ENCODE measurements at regions not wholly inside any gene's neighbourhood (a gene's known extent, or its start where the extent isn't known, plus 50 kb on each side); places are given as distances from the start of the nearest gene placed in this dataset.

GRCh38 chr16:62720651-62721050 is 684.4 kb upstream of the CDH8 start:
- no peak overlapping the region for H3K4me3 ChIP-seq (ENCODE audit: low read length)
- H3K36me3 ChIP-seq (ENCODE audit: control insufficient read depth, low read length) = no peaks in the 10 kb centered on the region
- TF ChIP-seq CTCF (IDR thresholded peaks at IDR 0.05; ENCODE audit: low read depth, low read length, poor library complexity, severe bottlenecking) = no peak
- no peak for TF ChIP-seq EZH2phosphoT487 (IDR thresholded peaks at IDR 0.05; ENCODE audit: borderline replicate concordance, low read length)
- peaks cover 1% of the 10 kb centered on the region; the same call in 1 of the 2 replicates for H3K9me3 ChIP-seq (ENCODE audit: control insufficient read depth, insufficient read depth, low read length)
- no peak overlapping the region for H3K4me2 ChIP-seq (ENCODE audit: low read length)
- no peaks in the 10 kb centered on the region for H3K4me1 ChIP-seq (ENCODE audit: control insufficient read depth, low read length)
- H4K20me1 ChIP-seq (ENCODE audit: control insufficient read depth, insufficient read depth, low read depth, low read length) = no peaks in the 10 kb centered on the region
- no peaks in the 10 kb centered on the region for H3K79me2 ChIP-seq (ENCODE audit: control insufficient read depth, low read length)
- no peak overlapping the region for H3K27ac ChIP-seq (ENCODE audit: low read depth, low read length)
- H3K9me2 ChIP-seq (replicated peaks; ENCODE audit: control insufficient read depth, low read length) = no peaks in the 10 kb centered on the region
- H3K27me3 ChIP-seq (ENCODE audit: control insufficient read depth, low read length) = no peaks in the 10 kb centered on the region
- no peaks in the 10 kb centered on the region for H3F3A ChIP-seq (ENCODE audit: control insufficient read depth, insufficient read depth)

- H3K9me3 ChIP-seq (ENCODE audit: control insufficient read depth, insufficient read depth, low read length) = no peaks in the 10 kb centered on the region
- H3K9me2 ChIP-seq (replicated peaks; ENCODE audit: control insufficient read depth, low read length) = no peaks in the 10 kb centered on the region
- H3K4me2 ChIP-seq (ENCODE audit: low read length) = no peak overlapping the region
- H3K79me2 ChIP-seq (ENCODE audit: control insufficient read depth, low read length) = no peaks in the 10 kb centered on the region
- H4K20me1 ChIP-seq (ENCODE audit: control insufficient read depth, insufficient read depth, low read depth, low read length) = no peaks in the 10 kb centered on the region
- no peaks in the 10 kb centered on the region for H3K4me1 ChIP-seq (ENCODE audit: control insufficient read depth, low read length)
- no peak for TF ChIP-seq CTCF (IDR thresholded peaks at IDR 0.05; ENCODE audit: low read depth, low read length, poor library complexity, severe bottlenecking)
- TF ChIP-seq EZH2phosphoT487 (IDR thresholded peaks at IDR 0.05; ENCODE audit: borderline replicate concordance, low read length) = no peak
- no peak overlapping the region for H3K27ac ChIP-seq (ENCODE audit: low read depth, low read length)
- H3K36me3 ChIP-seq (ENCODE audit: control insufficient read depth, low read length) = no peaks in the 10 kb centered on the region
- H3F3A ChIP-seq (ENCODE audit: control insufficient read depth, insufficient read depth) = no peaks in the 10 kb centered on the region
- no peak overlapping the region for H3K4me3 ChIP-seq (ENCODE audit: low read length)
- H3K27me3 ChIP-seq (ENCODE audit: control insufficient read depth, low read length) = no peaks in the 10 kb centered on the region
Measured at GRCh38 chr16:62717026-62717425, 680.8 kb upstream of the CDH8 start.

- H4K20me1 ChIP-seq (ENCODE audit: control insufficient read depth, insufficient read depth, low read depth, low read length) = no peaks in the 10 kb centered on the region
- no peaks in the 10 kb centered on the region for H3K79me2 ChIP-seq (ENCODE audit: control insufficient read depth, low read length)
- H3K9me3 ChIP-seq (ENCODE audit: control insufficient read depth, insufficient read depth, low read length) = no peaks in the 10 kb centered on the region
- H3K4me1 ChIP-seq (ENCODE audit: control insufficient read depth, low read length) = no peaks in the 10 kb centered on the region
- H3K27me3 ChIP-seq (ENCODE audit: control insufficient read depth, low read length) = no peaks in the 10 kb centered on the region
- no peaks in the 10 kb centered on the region for H3K9me2 ChIP-seq (replicated peaks; ENCODE audit: control insufficient read depth, low read length)
- no peak overlapping the region for H3K4me3 ChIP-seq (ENCODE audit: low read length)
- no peaks in the 10 kb centered on the region for H3K36me3 ChIP-seq (ENCODE audit: control insufficient read depth, low read length)
- H3K4me2 ChIP-seq (ENCODE audit: low read length) = no peak overlapping the region
- no peak for TF ChIP-seq CTCF (IDR thresholded peaks at IDR 0.05; ENCODE audit: low read depth, low read length, poor library complexity, severe bottlenecking)
- no peak for TF ChIP-seq EZH2phosphoT487 (IDR thresholded peaks at IDR 0.05; ENCODE audit: borderline replicate concordance, low read length)
- no peaks in the 10 kb centered on the region for H3F3A ChIP-seq (ENCODE audit: control insufficient read depth, insufficient read depth)
- no peak overlapping the region for H3K27ac ChIP-seq (ENCODE audit: low read depth, low read length)
Measured at GRCh38 chr16:62715701-62716100, 679.5 kb upstream of the CDH8 start.

- no peaks in the 10 kb centered on the region for H3K79me2 ChIP-seq (ENCODE audit: control insufficient read depth, low read length)
- no peaks in the 10 kb centered on the region for H3K27me3 ChIP-seq (ENCODE audit: control insufficient read depth, low read length)
- H3K4me2 ChIP-seq (ENCODE audit: low read length) = no peak overlapping the region
- H3K9me3 ChIP-seq (ENCODE audit: control insufficient read depth, insufficient read depth, low read length) = no peaks in the 10 kb centered on the region
- H3K4me1 ChIP-seq (ENCODE audit: control insufficient read depth, low read length) = no peaks in the 10 kb centered on the region
- TF ChIP-seq EZH2phosphoT487 (IDR thresholded peaks at IDR 0.05; ENCODE audit: borderline replicate concordance, low read length) (no peak), CTCF (IDR thresholded peaks at IDR 0.05; ENCODE audit: low read depth, low read length, poor library complexity, severe bottlenecking) (no peak)
- no peaks in the 10 kb centered on the region for H3K36me3 ChIP-seq (ENCODE audit: control insufficient read depth, low read length)
- no peaks in the 10 kb centered on the region for H4K20me1 ChIP-seq (ENCODE audit: control insufficient read depth, insufficient read depth, low read depth, low read length)
- H3K9me2 ChIP-seq (replicated peaks; ENCODE audit: control insufficient read depth, low read length) = no peaks in the 10 kb centered on the region
- no peak overlapping the region for H3K4me3 ChIP-seq (ENCODE audit: low read length)
- no peak overlapping the region for H3K27ac ChIP-seq (ENCODE audit: low read depth, low read length)
- H3F3A ChIP-seq (ENCODE audit: control insufficient read depth, insufficient read depth) = no peaks in the 10 kb centered on the region
Measured at GRCh38 chr16:62712566-62712965, 676.3 kb upstream of the CDH8 start.

Data from DOHH2 (cell line).